Keratinocyte (primary cell): ENCODE measurements at regions not wholly inside any gene's neighbourhood (a gene's known extent, or its start where the extent isn't known, plus 50 kb on each side); places are given as distances from the start of the nearest gene placed in this dataset.
"Not testable (repeated sequence)": the region's sequence is repeated elsewhere in the genome, so short reads cannot be mapped to it uniquely, and the experiment has no call there.

Experiments
- DNase-seq: peaks from one replicate; pipeline ENCODE4 v3.0.0-alpha.2; 2011; ENCODE audit warnings: low read depth, missing footprints, low spot score
- FAIRE-seq: peaks from 2 replicates; lab custom pipeline; 2011; peaks lifted over from hg19 to GRCh38; lab: Jason Lieb, UNC
- H2AFZ ChIP-seq: 2 replicates; pipeline ENCODE4 v1.6.0; 2012; ENCODE audit warnings: low read length, control low read depth, inconsistent platforms; ENCODE audit not compliant: control insufficient read depth
- H3K27ac ChIP-seq: 2 replicates; pipeline ENCODE4 v1.5.1; 2011; ENCODE audit warnings: low read length; ENCODE audit not compliant: control insufficient read depth, insufficient read depth
- H3K27me3 ChIP-seq: 3 replicates; pipeline ENCODE4 v1.6.0; 2011; ENCODE audit warnings: low read length; ENCODE audit not compliant: control insufficient read depth, insufficient read depth; ENCODE audit errors: extremely low read depth
- H3K36me3 ChIP-seq, 2 experiments: 2 replicates in 1 of 2; 3 replicates in 1 of 2; pipeline ENCODE4 v1.5.1; 2011; ENCODE audit warnings: low read length in 2 of 2, mild to moderate bottlenecking in 1 of 2; ENCODE audit not compliant: control insufficient read depth in 2 of 2, insufficient read depth in 2 of 2; ENCODE audit errors: extremely low read depth in 1 of 2
- H3K4me1 ChIP-seq: 3 replicates; pipeline ENCODE4 v1.5.1; 2011; ENCODE audit warnings: low read length; ENCODE audit not compliant: control insufficient read depth, insufficient read depth; ENCODE audit errors: extremely low read depth
- H3K4me2 ChIP-seq: 3 replicates; pipeline ENCODE4 v1.6.0; 2011; ENCODE audit warnings: low read depth, low read length; ENCODE audit not compliant: control insufficient read depth, insufficient read depth; ENCODE audit errors: extremely low read depth
- H3K4me3 ChIP-seq, 3 experiments: fragments of 200-600 bp in 1 of 3; sonication (generic) in 1 of 3; 2 replicates in 2 of 3; 3 replicates in 1 of 3; pipeline ENCODE4 v1.5.1; 2011 to 2016; ENCODE audit warnings: low read length in 3 of 3, mild to moderate bottlenecking in 3 of 3, control low read depth in 2 of 3, inconsistent platforms in 1 of 3, low read depth in 1 of 3, mixed read lengths in 1 of 3, mixed run types in 1 of 3, moderate library complexity in 1 of 3; ENCODE audit not compliant: control insufficient read depth in 2 of 3, insufficient read depth in 2 of 3; ENCODE audit errors: extremely low read depth in 1 of 3
- H3K79me2 ChIP-seq: 2 replicates; pipeline ENCODE4 v1.6.0; 2012; ENCODE audit warnings: low read length; ENCODE audit not compliant: control insufficient read depth, insufficient read depth
- H3K9ac ChIP-seq: 3 replicates; pipeline ENCODE4 v1.6.0; 2011; ENCODE audit warnings: low read length; ENCODE audit not compliant: control insufficient read depth, insufficient read depth; ENCODE audit errors: extremely low read depth
- H3K9me1 ChIP-seq: 3 replicates; pipeline ENCODE4 v1.6.0; 2011; ENCODE audit warnings: low read length; ENCODE audit not compliant: control insufficient read depth, insufficient read depth; ENCODE audit errors: extremely low read depth
- H3K9me3 ChIP-seq: 2 replicates; pipeline ENCODE4 v1.5.1; 2012; ENCODE audit warnings: low read depth, low read length; ENCODE audit not compliant: control insufficient read depth
- H4K20me1 ChIP-seq: 3 replicates; pipeline ENCODE4 v1.6.0; 2011; ENCODE audit warnings: low read length; ENCODE audit not compliant: control insufficient read depth, insufficient read depth; ENCODE audit errors: extremely low read depth
- EZH2 ChIP-seq: IDR thresholded peaks from one replicate; pipeline ENCODE4 v1.6.1; 2012; ENCODE audit warnings: inconsistent platforms, mild to moderate bottlenecking, low read length, moderate library complexity
- dilution Hi-C: fragments of 300-500 bp; cut with MboI; formaldehyde crosslinking; loops from one replicate; pipeline ENCODE4 v1.7.0; 2020; ENCODE audit warnings: low sequenced_read_pairs; ENCODE audit not compliant: extremely low pct_ligation_motif_present
- TF ChIP-seq, protein P1 (sequence below), 3 experiments: IDR thresholded peaks in 1 of 3; conservative IDR thresholded peaks in 1 of 3; optimal IDR thresholded peaks in 1 of 3; 2 replicates in 2 of 3; 3 replicates in 1 of 3; pipeline versions ENCODE3 to v1.5.1; 2011; ENCODE audit warnings: low read length in 3 of 3, mild to moderate bottlenecking in 3 of 3, moderate library complexity in 2 of 3, control low read depth in 1 of 3, inconsistent platforms in 1 of 3; ENCODE audit not compliant: insufficient read depth in 2 of 3; ENCODE audit errors: extremely low read depth in 1 of 3

DNA sequence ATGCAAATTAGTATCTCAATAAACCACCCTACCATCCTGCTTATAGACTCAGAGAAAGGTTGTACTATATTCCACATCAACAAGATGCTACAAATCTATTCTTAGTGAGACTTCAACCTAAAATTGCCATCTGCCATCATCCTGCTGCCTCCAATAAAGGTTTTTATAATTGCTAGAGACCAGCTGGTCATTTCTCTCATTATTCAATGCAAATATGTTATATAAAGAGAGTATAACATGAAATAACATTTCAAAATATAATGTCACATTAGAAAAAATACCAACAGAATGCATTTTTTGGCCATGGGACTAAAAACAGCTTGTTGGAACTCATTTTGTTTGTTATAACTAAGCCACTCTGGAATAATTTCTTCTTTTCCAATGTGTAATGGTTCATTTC, 247.3 kb downstream of the LRIG3 start:
- H3K4me3 ChIP-seq: no peak overlapping the region
- dilution Hi-C loops: no loop called here
- H3K79me2 ChIP-seq: no peaks in the 10 kb centered on the region
- TF ChIP-seq EZH2: no peak
- TF ChIP-seq, protein P1, sequence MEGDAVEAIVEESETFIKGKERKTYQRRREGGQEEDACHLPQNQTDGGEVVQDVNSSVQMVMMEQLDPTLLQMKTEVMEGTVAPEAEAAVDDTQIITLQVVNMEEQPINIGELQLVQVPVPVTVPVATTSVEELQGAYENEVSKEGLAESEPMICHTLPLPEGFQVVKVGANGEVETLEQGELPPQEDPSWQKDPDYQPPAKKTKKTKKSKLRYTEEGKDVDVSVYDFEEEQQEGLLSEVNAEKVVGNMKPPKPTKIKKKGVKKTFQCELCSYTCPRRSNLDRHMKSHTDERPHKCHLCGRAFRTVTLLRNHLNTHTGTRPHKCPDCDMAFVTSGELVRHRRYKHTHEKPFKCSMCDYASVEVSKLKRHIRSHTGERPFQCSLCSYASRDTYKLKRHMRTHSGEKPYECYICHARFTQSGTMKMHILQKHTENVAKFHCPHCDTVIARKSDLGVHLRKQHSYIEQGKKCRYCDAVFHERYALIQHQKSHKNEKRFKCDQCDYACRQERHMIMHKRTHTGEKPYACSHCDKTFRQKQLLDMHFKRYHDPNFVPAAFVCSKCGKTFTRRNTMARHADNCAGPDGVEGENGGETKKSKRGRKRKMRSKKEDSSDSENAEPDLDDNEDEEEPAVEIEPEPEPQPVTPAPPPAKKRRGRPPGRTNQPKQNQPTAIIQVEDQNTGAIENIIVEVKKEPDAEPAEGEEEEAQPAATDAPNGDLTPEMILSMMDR (optimal IDR thresholded peaks at IDR 0.05 in 1 of 3, IDR thresholded peaks at IDR 0.05 in 1 of 3, conservative IDR thresholded peaks at IDR 0.05 in 1 of 3; ENCODE audit: extremely low read depth in 1 of 3, insufficient read depth in 2 of 3, low read length in 3 of 3): no peak
- H3K9me3 ChIP-seq: no peaks in the 10 kb centered on the region
- H4K20me1 ChIP-seq: no peaks in the 10 kb centered on the region
- peaks cover 20% of the 10 kb centered on the region for H3K4me1 ChIP-seq
- FAIRE-seq: no peak
- no peaks in the 10 kb centered on the region for H3K36me3 ChIP-seq
- H3K27ac ChIP-seq: no peak overlapping the region
- no peak overlapping the region for H3K9ac ChIP-seq
- DNase-seq: no peak
- no peaks in the 10 kb centered on the region for H3K27me3 ChIP-seq
- H3K4me2 ChIP-seq: no peak overlapping the region
- H3K9me1 ChIP-seq: no peaks in the 10 kb centered on the region
- H2AFZ ChIP-seq: no peak overlapping the region

DNA sequence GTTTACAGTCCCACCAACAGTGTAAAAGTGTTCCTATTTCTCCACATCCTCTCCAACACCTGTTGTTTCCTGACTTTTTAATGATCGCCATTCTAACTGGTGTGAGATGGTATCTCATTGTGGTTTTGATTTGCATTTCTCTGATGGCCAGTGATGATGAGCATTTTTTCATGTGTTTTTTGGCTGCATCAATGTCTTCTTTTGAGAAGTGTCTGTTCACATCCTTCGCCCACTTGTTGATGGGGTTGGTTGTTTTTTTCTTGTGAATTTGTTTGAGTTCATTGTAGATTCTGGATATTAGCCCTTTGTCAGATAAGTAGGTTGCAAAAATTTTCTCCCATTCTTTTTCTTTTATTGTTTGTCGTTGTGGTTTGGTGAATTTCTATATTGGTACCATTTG, 242.5 kb downstream of the LRIG3 start:
- H4K20me1 ChIP-seq, H3K9me1 ChIP-seq, H3K27me3 ChIP-seq, H3K27ac ChIP-seq, H3K9me3 ChIP-seq, H3K4me3 ChIP-seq, H3K79me2 ChIP-seq, H2AFZ ChIP-seq, H3K36me3 ChIP-seq, DNase-seq, FAIRE-seq, H3K4me2 ChIP-seq, dilution Hi-C loops, H3K4me1 ChIP-seq, H3K9ac ChIP-seq: not testable (repeated sequence)

DNA sequence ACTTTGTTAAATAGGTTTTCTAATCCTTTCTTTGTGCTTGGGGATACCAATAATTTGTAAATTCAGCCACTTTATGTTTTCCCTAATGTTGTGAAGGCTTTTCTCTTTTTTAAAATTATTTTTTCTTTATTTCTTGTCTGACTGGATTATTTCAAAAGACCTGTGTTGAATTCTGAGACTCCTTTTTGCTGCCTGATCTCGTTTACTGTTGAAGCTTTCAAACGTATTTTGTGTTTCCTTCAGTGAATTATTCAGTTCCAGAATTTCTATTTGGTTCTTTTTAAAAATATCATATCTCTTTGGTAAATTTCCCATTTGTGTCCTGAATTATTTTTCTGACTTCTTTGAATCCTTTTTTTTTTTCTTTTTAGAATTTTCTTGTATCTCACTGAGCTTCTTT, 241.6 kb downstream of the LRIG3 start:
- H3K9ac ChIP-seq: no peak overlapping the region
- peaks cover 1% of the 10 kb centered on the region for H3K9me3 ChIP-seq
- FAIRE-seq: no peak
- DNase-seq: no peak
- H3K27me3 ChIP-seq: no peaks in the 10 kb centered on the region
- no peaks in the 10 kb centered on the region for H3K79me2 ChIP-seq
- H3K4me2 ChIP-seq: no peak overlapping the region
- no peak overlapping the region for H3K4me3 ChIP-seq
- H3K27ac ChIP-seq: no peak overlapping the region
- peaks cover 3% of the 10 kb centered on the region for H3K4me1 ChIP-seq
- H3K36me3 ChIP-seq: no peaks in the 10 kb centered on the region
- dilution Hi-C loops: no loop called here
- no peaks in the 10 kb centered on the region for H4K20me1 ChIP-seq
- H3K9me1 ChIP-seq: no peaks in the 10 kb centered on the region
- TF ChIP-seq EZH2: no peak
- TF ChIP-seq, protein P1 (optimal IDR thresholded peaks at IDR 0.05 in 1 of 3, IDR thresholded peaks at IDR 0.05 in 1 of 3, conservative IDR thresholded peaks at IDR 0.05 in 1 of 3; ENCODE audit: extremely low read depth in 1 of 3, insufficient read depth in 2 of 3, low read length in 3 of 3): no peak
- H2AFZ ChIP-seq: no peak overlapping the region
